A673 (cell line): ENCODE measurements at regions not wholly inside any gene's neighbourhood (a gene's known extent, or its start where the extent isn't known, plus 50 kb on each side); places are given as distances from the start of the nearest gene placed in this dataset.

ENCODE experiments used
- BruUV-seq: library from RNA; stranded (reverse); fragments of 400-500 nt; replicated peaks from 2 replicates; lab custom pipeline; 2021; lab: Mats Ljungman, UMichigan
- CTCF ChIA-PET: fragments of 300-600 bp; sonication (Branson Sonifier 250); formaldehyde crosslinking; loops from one replicate; lab custom pipeline; 2022; ENCODE audit warnings: antibody characterized with exemption; lab: Charles Lee
- POLR2A ChIA-PET: fragments of 300-600 bp; sonication (Branson Sonifier 250); formaldehyde crosslinking; loops from one replicate; lab custom pipeline; 2022; ENCODE audit warnings: antibody characterized with exemption; ENCODE audit not compliant: low non-redundant PET; lab: Charles Lee
- DNase-seq: peaks from one replicate; pipeline ENCODE4 v3.0.0-alpha.2; 2015; ENCODE audit warnings: low spot score
- H3K27ac ChIP-seq: fragments of 200-600 bp; sonication (generic); 2 replicates; pipeline ENCODE4 v1.5.1; 2016; ENCODE audit warnings: mixed run types, low read depth, mild to moderate bottlenecking, mixed read lengths, antibody characterized with exemption, low read length; ENCODE audit not compliant: poor library complexity, severe bottlenecking
- H3K27me3 ChIP-seq: fragments of 200-600 bp; sonication (generic); replicated peaks from 2 replicates; pipeline ENCODE4 v1.6.1; 2017; ENCODE audit warnings: mixed run types, low read depth, mild to moderate bottlenecking, mixed read lengths, antibody characterized with exemption, low read length; ENCODE audit not compliant: insufficient read depth, poor library complexity
- H3K36me3 ChIP-seq: fragments of 200-600 bp; sonication (generic); 2 replicates; pipeline ENCODE4 v1.6.1; 2016; ENCODE audit warnings: mixed run types, mild to moderate bottlenecking, mixed read lengths, antibody characterized with exemption, low read length; ENCODE audit not compliant: insufficient read depth, poor library complexity, severe bottlenecking
- H3K4me1 ChIP-seq: fragments of 200-600 bp; sonication (generic); 2 replicates; pipeline ENCODE4 v1.6.1; 2017; ENCODE audit warnings: mixed run types, mild to moderate bottlenecking, mixed read lengths, antibody characterized with exemption, low read length; ENCODE audit not compliant: insufficient read depth, poor library complexity, severe bottlenecking
- H3K4me3 ChIP-seq: fragments of 200-600 bp; sonication (generic); 2 replicates; pipeline ENCODE4 v1.5.1; 2016; ENCODE audit warnings: low read depth, mixed run types, mild to moderate bottlenecking, mixed read lengths, low read length; ENCODE audit not compliant: poor library complexity, severe bottlenecking
- H3K9me3 ChIP-seq: fragments of 200-600 bp; sonication (generic); 2 replicates; pipeline ENCODE4 v1.6.1; 2016; ENCODE audit warnings: mixed run types, low read depth, mild to moderate bottlenecking, mixed read lengths, antibody characterized with exemption, low read length; ENCODE audit not compliant: poor library complexity, severe bottlenecking
- CTCF ChIP-seq: fragments of 300-800, 200-600 bp; sonication (generic); conservative IDR thresholded peaks from 2 replicates; pipeline ENCODE4 v1.5.1; 2017; ENCODE audit warnings: low read depth, mild to moderate bottlenecking, antibody characterized with exemption, low read length, moderate library complexity, mixed read lengths
- EZH2 ChIP-seq: fragments of 200-600 bp; sonication (generic); IDR thresholded peaks from 2 replicates; pipeline ENCODE4 v1.6.1; 2017; ENCODE audit warnings: borderline replicate concordance, low read depth, mild to moderate bottlenecking, mixed read lengths, antibody characterized with exemption, low read length; ENCODE audit not compliant: poor library complexity, severe bottlenecking
- intact Hi-C: fragments of 100-400 bp; cut with micrococcal nuclease; formaldehyde crosslinking; loops from one replicate; pipeline ENCODE4 v1.10.0; 2022; ENCODE audit not compliant: unreplicated experiment

- Histone ChIP-seq H3K36me3 (no peaks in the 10 kb centered on the region), H3K4me1 (no peaks in the 10 kb centered on the region), H3K27me3 (no peaks in the 10 kb centered on the region), H3K27ac (no peak overlapping the region), H3K4me3 (no peak overlapping the region), H3K9me3 (no peaks in the 10 kb centered on the region)
- ChIA-PET POLR2A (no interaction called here), CTCF (no interaction called here)
- BruUV-seq = no TSS peak
- intact Hi-C loops = no loop called here
- no peak for TF ChIP-seq CTCF
- TF ChIP-seq EZH2 = no peak
- no peak for DNase-seq
Measured at GRCh38 chr2:186984966-186985365, 136.0 kb upstream of the ZSWIM2 start.

- intact Hi-C loops = no loop called here
- TF ChIP-seq EZH2 = no peak
- no peak for TF ChIP-seq CTCF
- no TSS peak for BruUV-seq
- DNase-seq = no peak
- Histone ChIP-seq H3K27me3 (no peaks in the 10 kb centered on the region), H3K4me1 (no peaks in the 10 kb centered on the region), H3K27ac (no peak overlapping the region), H3K9me3 (no peaks in the 10 kb centered on the region), H3K4me3 (no peak overlapping the region), H3K36me3 (no peaks in the 10 kb centered on the region)
- ChIA-PET POLR2A (no interaction called here), CTCF (no interaction called here)
Measured at GRCh38 chr2:186984481-186984880, 135.5 kb upstream of the ZSWIM2 start.

GRCh38 chr2:186980787-186981550, 132.0 kb upstream of the ZSWIM2 start:
- TF ChIP-seq EZH2 = no peak
- TF ChIP-seq CTCF = no peak
- Histone ChIP-seq H3K27me3 (no peaks in the 10 kb centered on the region), H3K36me3 (no peaks in the 10 kb centered on the region), H3K9me3 (no peaks in the 10 kb centered on the region), H3K4me1 (no peaks in the 10 kb centered on the region), H3K4me3 (no peak overlapping the region), H3K27ac (no peak overlapping the region)
- no peak for DNase-seq
- CTCF ChIA-PET = no interaction called here
- POLR2A ChIA-PET = no interaction called here
- no TSS peak for BruUV-seq
- intact Hi-C loops = no loop called here
